NCI-H510A (cell line): ENCODE measurements at regions not wholly inside any gene's neighbourhood (a gene's known extent, or its start where the extent isn't known, plus 50 kb on each side); places are given as distances from the start of the nearest gene placed in this dataset.

Source experiments
- DNase-seq: peaks from one replicate; lab custom pipeline; 2025; lab: John Stamatoyannopoulos, UW

DNA sequence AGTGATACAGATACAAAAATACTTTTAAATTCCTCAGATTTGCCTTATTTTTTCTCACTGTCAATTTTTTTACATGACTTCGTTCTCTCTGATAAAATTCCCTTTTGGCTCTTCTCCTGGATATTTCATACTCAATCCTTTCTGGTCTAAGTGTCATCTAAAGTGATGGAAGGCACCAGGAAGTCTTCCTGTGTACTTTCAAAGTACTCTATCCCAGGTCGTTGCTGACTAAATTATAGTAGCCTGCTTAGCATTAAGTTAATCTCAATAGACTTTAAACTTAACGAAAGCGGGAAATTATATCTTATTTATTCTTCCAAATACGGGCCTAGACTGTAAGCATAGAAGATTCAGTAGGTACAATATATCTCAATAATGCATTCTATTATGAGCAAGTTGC is 67.8 kb downstream of the CASP12 start:
- no peak for DNase-seq

DNA sequence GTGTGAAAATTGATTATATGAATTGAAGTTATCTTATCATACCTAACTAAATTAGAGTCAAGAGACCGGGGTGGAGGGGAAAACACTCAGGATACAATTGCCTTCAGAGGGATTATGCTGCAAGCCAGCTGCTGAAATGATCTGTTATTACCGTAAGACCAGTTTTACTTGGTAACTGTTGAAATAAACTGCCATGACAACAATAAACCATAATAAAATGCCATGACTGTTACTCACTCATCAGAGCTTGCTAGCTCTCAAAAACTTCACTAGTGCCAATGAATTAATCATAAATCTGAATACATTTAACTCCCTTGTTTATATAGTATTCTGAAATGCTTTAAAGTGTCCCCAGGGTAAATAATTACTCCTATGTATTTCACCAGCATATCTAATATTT is 68.2 kb downstream of the CASP12 start:
- no peak for DNase-seq

DNA sequence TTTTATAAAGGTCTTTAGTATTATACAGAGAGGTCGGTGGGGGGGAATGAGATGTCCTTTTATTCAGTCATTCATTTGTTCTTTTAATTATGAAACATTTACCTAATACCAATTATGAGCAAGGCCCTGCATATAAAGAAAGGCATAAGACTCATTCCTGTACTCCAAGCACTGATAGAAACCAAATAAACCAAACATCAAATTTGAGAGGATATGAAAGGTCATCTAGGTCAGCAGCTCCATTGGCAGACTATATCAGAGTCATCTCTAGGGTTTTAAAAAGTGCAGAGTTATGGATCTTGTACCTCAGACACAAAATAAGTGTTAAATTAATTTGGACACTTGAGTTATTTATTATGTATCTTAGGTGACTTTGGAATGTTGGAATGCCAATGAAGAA is 71.5 kb downstream of the CASP12 start:
- DNase-seq = no peak

DNA sequence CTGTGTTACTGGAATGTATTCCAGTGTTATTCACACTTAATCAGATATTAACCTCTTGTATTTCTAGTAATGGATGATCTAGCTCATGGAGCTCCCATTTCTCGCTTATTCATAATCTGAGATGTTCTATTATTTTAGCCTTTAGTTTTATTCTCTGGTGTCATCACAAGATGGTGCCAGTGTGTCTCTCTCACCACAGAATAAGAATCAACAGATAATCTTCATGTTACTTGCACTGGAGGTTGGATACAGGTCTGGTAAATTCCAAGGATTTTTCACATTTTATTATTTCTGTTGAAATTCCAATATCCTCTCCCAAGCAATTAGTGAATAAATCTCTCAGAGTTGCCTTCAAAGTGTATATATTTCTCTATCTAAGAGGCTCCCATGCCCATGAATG is 74.6 kb downstream of the CASP12 start:
- DNase-seq = no peak

DNA sequence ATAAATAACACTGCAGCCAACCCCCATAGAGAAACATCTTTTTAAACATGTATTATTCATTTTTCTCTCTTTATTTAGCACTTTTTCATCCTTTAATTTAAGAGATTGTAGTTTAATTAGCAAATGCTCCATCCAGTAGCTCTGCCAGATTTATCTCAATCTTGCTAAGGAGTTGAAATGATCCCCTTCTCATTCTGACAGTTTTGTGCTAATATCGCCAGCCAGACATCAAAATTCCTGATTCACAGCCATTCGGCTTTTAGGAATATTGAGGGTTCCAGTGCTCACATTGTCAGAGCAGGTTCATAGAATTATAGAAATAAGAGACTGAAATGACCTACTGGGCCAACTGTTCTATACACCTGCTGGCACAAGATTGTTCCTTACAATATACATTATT is 77.8 kb downstream of the CASP12 start:
- no peak for DNase-seq

DNA sequence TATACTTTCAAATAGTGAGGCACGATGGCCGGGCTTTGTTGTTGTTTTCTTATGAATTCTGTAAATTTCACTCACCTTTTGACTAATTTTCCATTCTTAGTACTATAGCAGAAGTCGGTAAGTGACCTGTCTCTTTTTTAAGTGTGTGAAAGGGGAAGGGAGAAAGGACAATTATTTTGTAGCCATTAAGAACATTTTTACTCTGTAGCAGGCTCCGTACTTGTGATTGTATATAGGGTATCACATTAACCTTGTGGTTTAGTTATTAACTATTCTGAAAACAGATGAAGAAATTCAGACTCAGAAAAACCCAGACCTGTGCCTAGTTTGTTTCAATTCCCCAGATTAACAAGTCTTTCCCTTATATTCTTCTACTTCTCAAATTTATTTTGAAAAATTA is 78.7 kb downstream of the CASP12 start:
- no peak for DNase-seq

DNA sequence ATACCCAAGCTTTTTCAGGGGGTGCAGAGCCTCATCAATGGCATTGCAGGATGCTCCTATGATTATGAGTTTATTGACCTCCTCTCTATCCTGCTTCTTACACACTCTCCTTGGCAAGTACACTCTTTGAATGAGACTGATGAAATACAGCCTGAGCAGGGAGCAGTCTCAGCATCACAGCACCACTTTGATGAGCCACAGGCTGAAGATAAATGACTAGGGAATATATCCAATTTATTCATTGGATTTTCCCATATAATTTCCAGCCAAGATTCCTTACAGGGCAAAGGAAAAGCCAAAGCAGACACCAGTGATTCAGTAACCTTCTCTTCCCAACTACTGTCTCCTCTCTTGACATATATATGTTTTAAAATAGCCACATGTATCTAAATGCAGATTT is 79.2 kb downstream of the CASP12 start:
- no peak for DNase-seq

DNA sequence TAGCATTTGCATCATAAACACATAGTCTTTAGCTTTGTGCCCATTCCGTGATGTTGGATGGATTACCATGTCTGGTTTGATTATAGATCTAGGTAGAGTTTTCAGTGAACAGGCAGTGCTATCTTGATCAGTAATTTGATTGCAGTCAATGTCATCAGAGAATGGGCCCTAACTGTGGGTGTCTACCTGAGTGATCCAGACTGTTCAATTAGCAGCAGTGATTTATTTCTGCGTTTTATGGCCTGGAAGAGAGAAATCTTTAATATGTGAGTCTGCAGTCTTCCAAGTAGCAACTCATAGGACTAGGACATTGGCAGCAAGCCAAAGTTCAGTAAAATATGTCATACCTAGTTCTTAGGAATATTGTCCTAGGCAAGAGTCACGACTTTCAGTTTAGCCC is 80.3 kb downstream of the CASP12 start:
- DNase-seq = no peak

DNA sequence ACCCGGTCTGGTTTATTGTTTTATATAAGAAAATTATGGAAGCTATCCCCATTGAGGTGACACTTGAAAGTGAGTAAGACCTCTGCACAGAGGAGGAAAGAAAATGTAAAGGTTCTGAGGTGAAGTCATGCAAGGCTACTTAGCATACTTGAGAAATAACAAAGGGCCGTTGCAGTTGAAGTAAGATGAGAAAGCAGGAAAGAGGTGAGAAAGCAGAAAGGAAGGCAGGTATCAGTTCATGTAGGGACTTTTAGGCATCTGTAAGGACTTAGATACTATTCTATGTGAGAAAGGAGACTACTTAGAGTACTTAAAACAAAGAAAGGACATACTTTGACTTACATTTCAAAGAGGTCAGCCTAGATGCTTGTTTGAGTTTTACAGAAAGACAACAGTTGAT is 84.7 kb downstream of the CASP12 start:
- DNase-seq = no peak

DNA sequence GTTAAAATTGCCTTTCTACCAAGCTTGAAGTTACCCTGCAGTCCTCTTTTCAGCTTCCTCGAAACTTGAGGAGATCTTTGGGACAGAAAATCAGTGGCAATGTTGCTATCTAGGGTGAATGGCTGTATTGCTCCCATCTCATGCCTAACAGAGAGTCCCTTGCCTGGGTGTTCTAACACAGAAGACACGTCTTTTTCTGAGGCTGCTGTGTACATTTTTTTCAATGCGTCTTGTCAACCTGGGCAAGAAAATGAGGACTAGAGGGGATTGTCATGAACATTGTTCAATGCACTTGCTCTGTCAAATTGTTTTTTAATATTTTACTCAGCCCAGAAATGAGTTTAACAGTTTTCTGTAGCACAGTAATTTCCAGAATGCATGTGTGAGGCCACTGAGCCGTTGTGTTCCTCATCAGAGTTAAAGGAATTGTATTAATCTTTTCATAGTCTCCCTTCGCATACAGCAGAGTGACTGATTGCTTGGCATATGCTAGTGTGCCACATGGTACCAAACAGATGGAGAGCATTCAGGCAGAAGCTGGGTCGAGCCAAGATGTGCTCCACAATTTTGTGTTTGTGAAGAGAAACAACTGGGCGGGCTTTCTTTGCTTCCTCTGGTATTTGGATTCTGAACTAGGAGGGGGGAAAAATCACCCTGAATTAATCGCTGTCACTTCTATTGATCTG is 86.0 kb downstream of the CASP12 start:
- DNase-seq = no peak

DNA sequence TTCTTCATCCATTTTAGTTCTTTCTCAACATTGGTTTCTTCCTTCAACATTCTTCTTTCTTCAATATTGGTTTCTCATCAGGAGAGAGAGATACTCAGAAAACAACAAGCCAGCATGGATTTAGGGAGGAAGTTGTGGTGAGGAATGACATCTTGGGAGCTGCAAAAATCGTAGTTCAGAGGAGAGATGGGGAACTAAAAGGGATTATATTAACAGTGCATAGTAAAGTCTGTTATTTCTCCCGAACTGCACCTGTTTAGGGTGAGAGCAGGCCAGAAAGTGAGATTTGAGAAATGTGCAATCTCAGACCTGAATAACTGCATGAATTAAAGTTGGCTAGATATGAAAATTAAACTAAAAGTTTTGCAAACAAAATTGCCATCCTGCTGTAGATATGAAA is 94.5 kb downstream of the CASP12 start:
- DNase-seq = no peak

DNA sequence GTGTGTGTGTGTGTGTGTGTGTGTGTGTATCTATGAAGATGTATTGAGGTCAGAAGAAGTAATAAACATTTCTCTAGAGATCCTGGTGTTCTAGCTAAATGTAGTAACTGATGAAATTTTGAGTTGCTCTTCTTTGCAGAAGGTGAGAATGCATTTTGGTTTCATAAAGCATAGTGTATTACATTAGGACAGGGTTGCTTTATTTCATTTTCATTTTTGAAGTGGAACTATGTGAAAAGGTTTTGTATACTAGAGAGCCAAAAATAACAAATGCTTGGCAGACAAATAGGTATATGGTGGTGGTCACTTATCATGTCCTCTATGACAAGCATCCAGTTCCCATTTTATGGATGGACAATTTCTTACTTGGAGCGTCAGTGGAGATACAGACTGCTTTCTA is 99.0 kb downstream of the CASP12 start:
- no peak for DNase-seq

DNA sequence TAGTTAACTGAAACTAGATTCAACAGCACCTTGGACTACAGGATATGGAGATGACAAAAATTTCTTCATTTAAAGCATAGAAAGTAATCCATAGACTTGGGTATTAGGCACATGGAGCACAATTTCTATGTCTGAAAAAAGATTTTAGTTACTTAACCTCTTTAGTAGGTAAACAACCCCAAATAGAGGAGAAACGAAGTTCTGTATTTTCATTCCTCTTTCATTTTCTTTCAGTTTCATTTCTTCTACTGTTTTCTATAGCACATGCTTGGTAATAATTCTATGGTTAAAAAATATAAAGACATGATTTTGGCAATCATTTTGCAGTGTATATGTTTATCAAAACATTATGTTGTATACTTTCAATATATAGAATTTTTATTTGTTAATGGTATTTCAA is 99.5 kb downstream of the CASP12 start:
- DNase-seq = no peak

DNA sequence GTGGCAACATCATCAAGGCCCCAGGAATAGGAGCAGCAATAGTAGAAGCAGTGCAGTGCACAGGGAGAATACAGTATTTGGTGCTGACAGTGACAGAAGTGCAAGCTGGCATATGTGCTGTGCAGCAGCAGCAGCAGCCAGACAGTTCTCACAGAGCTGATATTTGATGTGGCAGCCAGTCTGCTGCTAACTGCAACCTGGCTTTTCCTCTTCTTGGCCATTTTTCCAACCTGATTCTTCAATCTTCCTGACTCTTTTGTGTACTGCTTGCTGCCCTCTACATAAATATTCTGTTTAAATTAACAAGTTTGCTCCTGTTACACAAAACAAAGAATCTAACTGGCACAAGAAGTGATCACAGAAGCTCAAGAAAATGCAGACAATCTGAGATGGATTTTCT is 102.0 kb downstream of the CASP12 start:
- no peak for DNase-seq

DNA sequence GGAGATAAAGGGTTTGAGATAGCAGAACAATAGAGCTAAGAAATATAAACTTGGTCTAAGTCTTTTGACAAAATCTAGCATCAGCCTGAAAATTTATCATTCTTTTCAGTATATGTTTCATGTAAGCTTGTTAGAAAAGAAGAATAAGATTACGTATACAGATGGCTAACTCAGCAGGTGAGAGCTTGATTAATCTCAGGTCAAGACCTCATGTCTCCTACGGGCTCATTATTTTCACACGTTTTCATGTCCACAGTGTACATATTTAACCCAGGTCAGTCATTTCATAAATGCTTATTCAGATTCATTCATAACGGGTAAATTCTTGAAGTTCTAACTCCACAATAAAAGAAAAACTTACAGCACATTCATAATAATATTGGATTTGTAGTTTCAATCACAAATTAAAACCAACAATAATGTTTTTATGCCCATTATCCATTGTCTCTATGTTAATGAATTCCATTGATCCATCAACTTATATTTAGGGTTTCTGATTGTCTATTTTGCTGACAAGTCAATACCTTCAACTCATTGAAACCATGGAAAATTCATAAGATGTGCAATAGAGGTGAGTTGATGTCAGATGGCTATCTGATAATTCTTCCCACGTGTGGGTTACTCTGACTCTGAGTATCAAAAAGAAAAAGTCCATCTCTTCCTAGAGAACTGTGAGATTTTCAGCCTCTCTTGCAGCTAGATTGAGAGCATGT is 102.6 kb downstream of the CASP12 start:
- DNase-seq = no peak

DNA sequence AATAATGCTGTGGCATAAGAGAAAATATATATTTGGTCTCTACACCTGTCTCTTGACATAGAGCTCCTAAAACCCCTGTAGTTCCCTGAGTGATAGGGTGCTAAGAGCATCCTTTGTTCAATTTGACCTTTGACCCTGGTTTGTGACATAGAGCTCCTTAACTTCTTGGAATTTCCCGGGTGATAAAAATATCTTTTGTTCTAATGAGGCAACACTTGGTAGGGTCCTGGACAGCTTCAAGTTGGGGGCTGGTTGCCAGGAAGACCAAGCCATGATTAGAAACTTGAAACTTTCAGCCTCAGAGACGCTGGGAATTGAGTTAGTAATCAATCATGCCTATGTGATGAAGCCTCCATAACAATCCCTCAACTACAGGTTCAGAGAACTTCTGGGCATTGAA is 105.4 kb downstream of the CASP12 start:
- DNase-seq = no peak

DNA sequence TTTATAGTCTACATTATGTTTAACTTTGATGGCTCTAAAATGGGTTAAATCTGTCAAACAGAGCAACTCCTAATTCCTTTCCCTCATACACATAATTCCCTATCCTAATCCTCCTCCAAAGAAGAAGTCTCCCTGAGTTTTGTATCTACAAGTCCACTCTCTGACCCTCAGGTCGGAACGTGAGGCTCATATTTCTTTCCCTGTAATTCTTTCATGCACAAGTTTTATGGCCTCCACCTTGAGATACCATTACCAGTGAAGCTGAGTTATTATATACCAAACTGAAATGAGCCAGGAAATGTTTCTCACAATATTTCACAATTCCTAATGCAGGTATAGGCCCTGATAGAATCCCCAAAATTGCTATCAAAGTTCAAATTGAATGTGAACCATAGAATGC is 106.4 kb downstream of the CASP12 start:
- DNase-seq = no peak

DNA sequence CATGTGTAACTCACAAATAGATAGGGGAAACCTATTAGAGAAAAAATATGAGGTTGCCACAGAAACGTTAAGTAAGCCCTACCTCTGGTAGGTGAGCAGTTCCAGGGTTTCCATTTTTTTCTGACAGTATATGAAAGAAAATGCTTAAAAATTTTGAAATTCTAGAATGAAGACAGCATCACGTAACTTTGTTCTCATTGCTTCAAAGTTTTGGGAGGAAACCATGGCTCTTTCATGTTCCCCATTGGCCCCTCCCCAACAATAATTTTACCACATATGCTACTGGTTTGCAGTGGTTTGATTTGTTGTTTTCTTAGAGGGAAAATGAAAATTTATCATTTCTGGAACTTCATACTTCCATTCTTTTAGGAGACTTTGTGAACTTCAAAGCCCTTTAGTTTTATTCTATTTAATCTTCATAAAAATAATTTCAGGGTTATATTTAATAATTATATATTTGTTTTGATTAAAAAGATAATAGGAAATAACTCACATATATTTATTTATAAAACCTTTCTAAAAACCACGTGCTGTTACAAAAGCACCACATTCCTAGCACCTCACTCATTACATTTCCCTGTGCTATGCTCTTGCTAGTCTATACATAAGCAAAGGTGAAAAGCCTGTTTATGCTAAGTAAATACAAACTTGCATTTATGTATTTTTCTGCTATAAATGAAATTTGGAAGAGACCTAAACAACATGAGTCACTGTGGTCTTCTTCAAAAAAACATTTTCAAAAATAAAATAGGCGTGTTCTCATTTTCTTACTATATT is 113.4 kb downstream of the CASP12 start:
- DNase-seq = no peak

DNA sequence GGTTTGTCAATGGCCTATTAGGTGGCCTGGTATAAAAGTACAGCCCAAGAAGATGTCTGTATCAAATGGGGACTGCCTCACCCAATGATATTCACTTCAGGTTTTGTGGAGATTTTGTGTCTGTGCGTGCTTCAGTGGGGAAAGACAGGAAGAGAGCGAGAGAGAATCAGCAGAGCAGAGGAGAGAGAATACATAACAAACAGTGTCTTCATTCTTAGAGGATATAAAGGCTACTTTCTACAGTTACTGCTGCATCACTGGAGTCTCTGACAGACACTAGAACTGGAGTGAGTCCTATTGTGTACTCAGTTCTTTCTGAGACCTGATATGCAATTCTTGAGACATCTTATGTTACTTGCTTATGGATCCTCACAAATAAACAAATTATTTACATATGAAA is 115.0 kb downstream of the CASP12 start:
- DNase-seq = no peak

DNA sequence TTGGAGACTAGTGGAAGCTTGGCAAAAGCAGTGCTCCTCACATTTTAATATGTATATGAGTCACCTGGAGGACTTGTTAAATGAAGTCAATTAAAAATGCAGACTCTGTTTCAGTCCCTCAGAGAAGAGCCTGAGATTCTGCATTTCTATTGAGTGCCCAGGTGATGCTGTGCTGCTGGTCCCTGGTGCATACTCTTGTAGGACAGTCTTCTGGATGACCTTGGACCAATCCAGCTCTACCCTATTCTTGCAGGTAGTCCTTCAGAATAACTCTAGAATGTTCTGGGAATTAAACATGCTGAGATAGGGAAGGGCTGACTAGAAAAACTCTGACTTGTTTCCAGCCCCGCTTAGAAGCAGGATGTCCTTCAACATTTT is 115.9 kb downstream of the CASP12 start:
- no peak for DNase-seq

DNA sequence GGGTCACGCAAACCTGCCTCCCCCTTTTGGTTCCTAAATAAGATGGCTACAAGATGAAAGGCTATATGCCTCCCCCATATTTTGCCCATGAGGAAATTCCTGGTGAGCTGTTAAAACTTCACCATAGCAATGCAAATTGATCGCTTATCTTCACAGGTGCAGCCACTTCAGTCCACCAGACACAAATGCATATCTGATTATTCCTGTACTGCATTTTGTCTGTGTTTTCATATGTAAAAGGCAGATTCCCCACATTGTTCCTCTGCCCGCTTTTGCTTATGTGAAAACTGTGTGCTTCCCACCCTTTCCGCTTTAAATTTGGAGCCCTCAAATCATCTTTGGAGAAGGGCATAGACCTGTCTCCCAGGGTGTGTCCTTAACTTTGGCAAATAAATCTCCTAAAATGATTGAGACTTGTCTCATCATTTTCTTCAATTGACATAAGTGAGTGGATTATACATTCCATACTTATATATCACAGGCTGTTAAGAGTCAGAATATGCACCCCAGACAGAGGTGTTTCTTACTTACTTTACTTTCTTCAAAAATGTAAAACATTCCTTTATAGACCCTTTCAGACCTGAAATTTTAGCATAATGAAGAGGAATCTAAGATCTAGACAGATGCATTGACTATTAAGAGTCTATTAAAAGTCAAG is 116.4 kb downstream of the CASP12 start:
- DNase-seq = no peak

DNA sequence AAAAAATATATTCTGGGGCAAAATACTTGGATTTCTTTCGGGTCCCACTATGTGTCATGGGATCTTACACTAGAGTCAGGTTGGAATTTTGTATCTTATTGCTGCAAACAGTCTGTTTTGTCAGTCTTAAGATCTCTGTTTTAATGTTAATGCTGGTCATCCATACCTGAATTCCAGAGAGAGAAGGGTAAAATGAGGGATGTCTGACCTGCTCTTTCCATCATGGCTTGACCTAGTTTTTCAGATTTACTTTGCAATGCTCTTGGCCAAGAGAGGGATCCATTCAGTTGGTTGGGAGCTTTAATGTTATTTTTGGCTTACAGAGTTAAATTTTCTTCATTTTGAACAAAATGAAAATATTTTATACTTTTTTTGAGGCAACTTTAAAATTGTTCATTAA is 117.2 kb downstream of the CASP12 start:
- DNase-seq = no peak
